A549 (cell line): ENCODE measurements at regions not wholly inside any gene's neighbourhood (a gene's known extent, or its start where the extent isn't known, plus 50 kb on each side); places are given as distances from the start of the nearest gene placed in this dataset.

Experiments
- ATAC-seq, 2 experiments: fragments of 200-7000 bp in 1 of 2; fragments of >200 bp in 1 of 2; cut with Nextera tagmentation in 1 of 2; cut with Tn5 transposase in 1 of 2; 3 replicates each; pipeline versions ENCODE4 v1.8.0 to v1.9.1; 2018 to 2020; ENCODE audit warnings: mild to moderate bottlenecking in 1 of 2, moderate library complexity in 1 of 2
- CTCF ChIA-PET: fragments of 300-600 bp; sonication (Branson Sonifier 250); formaldehyde crosslinking; extraction: SDS; loops from one replicate; lab custom pipeline; 2021; ENCODE audit warnings: antibody characterized with exemption, inconsistent platforms; lab: Yijun Ruan, JAX
- POLR2A ChIA-PET: fragments of 350-600 bp; formaldehyde crosslinking; extraction: SDS; loops from one replicate; lab custom pipeline; 2021; ENCODE audit warnings: antibody characterized with exemption, inconsistent platforms; lab: Yijun Ruan, JAX
- DNase-seq, 2 experiments: peaks; one replicate each; pipeline versions ENCODE4 v3.0.0 to v3.0.0-alpha.2; 2011 to 2016; ENCODE audit warnings: low read depth in 1 of 2, low spot score in 1 of 2
- FAIRE-seq: peaks from 2 replicates; lab custom pipeline; 2011; peaks lifted over from hg19 to GRCh38; lab: Jason Lieb, UNC
- H3K27ac ChIP-seq, 2 experiments: fragments of >200 bp; sonication (Bioruptor Twin); formaldehyde crosslinking; 3 replicates each; pipeline ENCODE4 v1.5.1; 2016 to 2017
- H3K4me1 ChIP-seq: fragments of >200 bp; sonication (Bioruptor Twin); formaldehyde crosslinking; 3 replicates; pipeline ENCODE4 v1.6.1; 2016
- H3K4me2 ChIP-seq: fragments of >200 bp; sonication (Bioruptor Twin); formaldehyde crosslinking; 3 replicates; pipeline ENCODE4 v1.6.1; 2016
- H3K4me3 ChIP-seq: fragments of >200 bp; sonication (Bioruptor Twin); formaldehyde crosslinking; 3 replicates; pipeline ENCODE4 v1.5.1; 2016
- H3K9me3 ChIP-seq: fragments of >200 bp; sonication (Bioruptor Twin); formaldehyde crosslinking; 3 replicates; pipeline ENCODE4 v1.6.1; 2016
- ATOH8 ChIP-seq: fragments of 250-450 bp; sonication (Bioruptor Pico); IDR thresholded peaks from 2 replicates; pipeline ENCODE4 v1.5.0; 2020; ENCODE audit warnings: low read depth, mild to moderate bottlenecking, moderate library complexity
- BCL3 ChIP-seq: fragments of >200 bp; sonication (Bioruptor Twin); formaldehyde crosslinking; IDR thresholded peaks from 3 replicates; pipeline ENCODE4 v1.6.1; 2016
- CBX2 ChIP-seq: fragments of 200-600 bp; sonication (generic); IDR thresholded peaks from 2 replicates; pipeline ENCODE4 v1.6.1; 2016; ENCODE audit warnings: low read depth, mild to moderate bottlenecking, borderline replicate concordance
- CTCF ChIP-seq: fragments of >200 bp; sonication (Bioruptor Twin); formaldehyde crosslinking; IDR thresholded peaks from 3 replicates; pipeline ENCODE4 v1.5.1; 2016
- E2F6 ChIP-seq: IDR thresholded peaks from 2 replicates; pipeline ENCODE4 v1.6.1; 2012; ENCODE audit warnings: low read depth, borderline replicate concordance
- EHF ChIP-seq: fragments of 250-450 bp; sonication (Bioruptor Pico); IDR thresholded peaks from 2 replicates; pipeline ENCODE4 v1.5.0; 2020; ENCODE audit warnings: mild to moderate bottlenecking
- ESRRA ChIP-seq: fragments of 150-350 bp; IDR thresholded peaks from 2 replicates; pipeline ENCODE4 v1.6.1; 2014; ENCODE audit warnings: mild to moderate bottlenecking, low read length, borderline replicate concordance
- GATA3 ChIP-seq: IDR thresholded peaks from 2 replicates; pipeline ENCODE4 v1.6.1; 2012; ENCODE audit warnings: borderline replicate concordance
- HDAC2 ChIP-seq: fragments of 200-600 bp; sonication (generic); IDR thresholded peaks from 2 replicates; pipeline ENCODE4 v1.6.1; 2016
- HMGXB4 ChIP-seq: fragments of 250-450 bp; sonication (Bioruptor Pico); IDR thresholded peaks from 2 replicates; pipeline ENCODE4 v1.5.0; 2021; ENCODE audit warnings: mild to moderate bottlenecking, moderate library complexity, borderline replicate concordance
- KDM5A ChIP-seq: fragments of 200-600 bp; sonication (generic); IDR thresholded peaks from 2 replicates; pipeline ENCODE4 v1.6.1; 2016; ENCODE audit warnings: antibody characterized with exemption, mild to moderate bottlenecking
- MAFK ChIP-seq: fragments of 450-650 bp; IDR thresholded peaks from 2 replicates; pipeline ENCODE4 v1.6.1; 2014; ENCODE audit not compliant: partially characterized antibody
- NR3C1 ChIP-seq: fragments of >200 bp; sonication (Bioruptor Twin); formaldehyde crosslinking; IDR thresholded peaks from 3 replicates; pipeline ENCODE4 v1.6.1; 2017
- PBX3 ChIP-seq: IDR thresholded peaks from 2 replicates; pipeline ENCODE4 v1.6.1; 2012
- RAD21 ChIP-seq, 2 experiments: fragments of >200 bp in 1 of 2; sonication (Bioruptor Twin) in 1 of 2; formaldehyde crosslinking in 1 of 2; IDR thresholded peaks in 1 of 2; conservative IDR thresholded peaks in 1 of 2; 2 replicates in 1 of 2; 3 replicates in 1 of 2; pipeline ENCODE4 v1.6.1; 2012 to 2018; ENCODE audit warnings: inconsistent platforms in 1 of 2
- RFX5 ChIP-seq: fragments of 450-650 bp; IDR thresholded peaks from 2 replicates; pipeline ENCODE4 v1.7.1; 2014; ENCODE audit warnings: antibody characterized with exemption, mild to moderate bottlenecking, moderate library complexity
- SMC3 ChIP-seq: fragments of >200 bp; sonication (Bioruptor Twin); formaldehyde crosslinking; IDR thresholded peaks from 3 replicates; pipeline ENCODE4 v1.6.1; 2018; ENCODE audit warnings: inconsistent platforms
- ZC3H11A ChIP-seq: fragments of 450-650 bp; IDR thresholded peaks from 2 replicates; pipeline ENCODE4 v1.6.1; 2014; ENCODE audit warnings: antibody characterized with exemption, mild to moderate bottlenecking
- ZSCAN20 ChIP-seq: fragments of 250-450 bp; sonication (Bioruptor Pico); IDR thresholded peaks from 2 replicates; pipeline ENCODE4 v1.8.0; 2022; ENCODE audit warnings: mild to moderate bottlenecking, moderate library complexity
- WGBS: methylation state at CpG from one replicate; pipeline ENCODE4 v1.1.6; 2017; ENCODE audit errors: missing lambda C conversion rate; 5-methylcytosine and 5-hydroxymethylcytosine counted together

GRCh38 chr10:69715899-69716606 lies 85.7 kb upstream of the COL13A1 start:
- DNase-seq (no peak), ATAC-seq (peak; percentile 9 to 23; a peak in 3 of 6 replicates), FAIRE-seq (no peak)
- TF ChIP-seq ZC3H11A = no peak
- TF ChIP-seq HMGXB4 (CRISPR knock-in tag) = no peak
- TF ChIP-seq EHF = no peak
- no peak for TF ChIP-seq E2F6
- no peak for TF ChIP-seq PBX3
- no peak for TF ChIP-seq CBX2
- TF ChIP-seq HDAC2 = no peak
- TF ChIP-seq KDM5A = no peak
- TF ChIP-seq ZSCAN20 (CRISPR knock-in tag) = no peak
- no peak for TF ChIP-seq MAFK
- no peak for TF ChIP-seq BCL3
- TF ChIP-seq NR3C1 = no peak
- no peak for TF ChIP-seq ESRRA
- no peak for TF ChIP-seq GATA3
- POLR2A ChIA-PET = interaction anchor here (1.2 kb wide), 1 partner anchor 12 kb away, joined by 3 read pairs; no protein-coding TSS in a partner anchor
- H3K27ac ChIP-seq = no peak overlapping the region
- H3K4me2 ChIP-seq = no peak overlapping the region
- H3K4me3 ChIP-seq = no peak overlapping the region
- 56% methylated on average over 13 of the region's 13 CpGs for WGBS
- H3K4me1 ChIP-seq = no peaks in the 10 kb centered on the region
- peaks cover 1% of the 10 kb centered on the region; the same call in 1 of the 3 replicates for H3K9me3 ChIP-seq
- CTCF ChIA-PET = interaction anchor here (0.6 to 8.9 kb wide), 42 partner anchors 8 to 968 kb away, joined by 3 to 153 read pairs (median 4); no protein-coding TSS in a partner anchor

- H3K4me2 ChIP-seq = no peak overlapping the region
- no peak for FAIRE-seq
- no peak overlapping the region for H3K27ac ChIP-seq
- 40% methylated on average over 17 of the region's 19 CpGs for WGBS
- ChIA-PET CTCF (interaction anchor here (0.6 to 8.9 kb wide), 45 partner anchors 9 to 921 kb away, joined by 3 to 153 read pairs (median 5); partner anchors contain the start of gene COL13A1), POLR2A (no interaction called here)
- peak; percentile 84 to 95 for ATAC-seq
- no peak overlapping the region for H3K4me3 ChIP-seq
- TF ChIP-seq RAD21 (conservative IDR thresholded peaks at IDR 0.05 in 1 of 2, IDR thresholded peaks at IDR 0.05 in 1 of 2) = peak; percentile 81 to 89
- no peak for TF ChIP-seq ATOH8 (CRISPR knock-in tag)
- TF ChIP-seq ZSCAN20 (CRISPR knock-in tag) = no peak
- no peak for TF ChIP-seq HMGXB4 (CRISPR knock-in tag)
- TF ChIP-seq RFX5 = no peak
- TF ChIP-seq BCL3 = no peak
- TF ChIP-seq SMC3 = peak; percentile 75
- TF ChIP-seq CTCF = peak; percentile 83
- H3K4me1 ChIP-seq = no peaks in the 10 kb centered on the region
- H3K9me3 ChIP-seq = peaks cover 7% of the 10 kb centered on the region; the same call in 1 of the 3 replicates
- peak; percentile 58 to 84 for DNase-seq
These were observed 84.8 kb upstream of the COL13A1 start for GRCh38 chr10:69716711-69717560.
